HepG2 (cell line): ENCODE measurements at regions not wholly inside any gene's neighbourhood (a gene's known extent, or its start where the extent isn't known, plus 50 kb on each side); places are given as distances from the start of the nearest gene placed in this dataset.

Experiments
- ATAC-seq: fragments of 200-7000 bp; cut with Tn5 transposase; 3 replicates; pipeline ENCODE4 v1.9.1; 2020; ENCODE audit warnings: mild to moderate bottlenecking, moderate library complexity
- BruUV-seq: library from RNA; stranded (reverse); fragments of 400-500 nt; replicated peaks from 2 replicates; lab custom pipeline; 2021; lab: Mats Ljungman, UMichigan
- CTCF ChIA-PET: fragments of 300-600 bp; formaldehyde crosslinking; extraction: SDS; loops from one replicate; lab custom pipeline; 2021; ENCODE audit warnings: low total read pairs, inconsistent platforms, low intra/inter-chr PET ratio; lab: Yijun Ruan, JAX
- POLR2A ChIA-PET: fragments of 350-600 bp; sonication (Branson Sonifier 250); formaldehyde crosslinking; loops from one replicate; lab custom pipeline; 2020; ENCODE audit warnings: antibody characterized with exemption, inconsistent platforms; lab: Yijun Ruan, JAX
- DNase-seq: peaks from one replicate; pipeline ENCODE4 v3.0.0-alpha.2; 2015; ENCODE audit warnings: low spot score
- FAIRE-seq: peaks from 3 replicates; lab custom pipeline; 2011; peaks lifted over from hg19 to GRCh38; lab: Jason Lieb, UNC
- H2AFZ ChIP-seq: one replicate; pipeline ENCODE4 v1.6.1; 2011; ENCODE audit warnings: low read length, inconsistent platforms
- H3K27ac ChIP-seq: fragments of 300-600 bp; 3 replicates; pipeline ENCODE4 v1.8.0; 2011; ENCODE audit warnings: mixed run types, mild to moderate bottlenecking, mixed read lengths, low read length, inconsistent platforms; ENCODE audit not compliant: insufficient read depth; ENCODE audit errors: extremely low read length
- H3K27me3 ChIP-seq, 2 experiments: fragments of 200-600 bp in 1 of 2; 2 replicates in 1 of 2; 3 replicates in 1 of 2; pipeline versions ENCODE4 v1.6.0 to v1.8.0; 2011; ENCODE audit warnings: low read length in 2 of 2, mild to moderate bottlenecking in 2 of 2, moderate library complexity in 2 of 2, inconsistent platforms in 1 of 2; ENCODE audit not compliant: insufficient read depth in 2 of 2, control insufficient read depth in 1 of 2
- H3K36me3 ChIP-seq, 2 experiments: fragments of 200-600 bp in 1 of 2; replicated peaks in 1 of 2; 2 replicates in 1 of 2; 3 replicates in 1 of 2; pipeline versions ENCODE4 v1.5.1 to v1.8.0; 2011; ENCODE audit warnings: low read length in 2 of 2, inconsistent platforms in 1 of 2; ENCODE audit not compliant: insufficient read depth in 2 of 2, control insufficient read depth in 1 of 2
- H3K4me1 ChIP-seq: 2 replicates; pipeline ENCODE4 v1.5.1; 2012; ENCODE audit warnings: low read length, inconsistent platforms; ENCODE audit not compliant: insufficient read depth
- H3K4me2 ChIP-seq: 2 replicates; pipeline ENCODE4 v1.6.0; 2011; ENCODE audit warnings: low read depth, low read length, inconsistent platforms
- H3K4me3 ChIP-seq, 3 experiments: fragments of 200-600 bp in 1 of 3; sonication (generic), shearing (Covaris generic) in 1 of 3; replicated peaks in 1 of 3; 2 replicates each; pipeline ENCODE4 v1.5.1; 2011 to 2016; ENCODE audit warnings: low read length in 3 of 3, inconsistent platforms in 2 of 3, low read depth in 2 of 3, mild to moderate bottlenecking in 2 of 3, control low read depth in 1 of 3, mixed read lengths in 1 of 3; ENCODE audit not compliant: insufficient read depth in 1 of 3
- H3K79me2 ChIP-seq: one replicate; pipeline ENCODE4 v1.6.1; 2011; ENCODE audit warnings: low read length, inconsistent platforms; ENCODE audit not compliant: insufficient read depth
- H3K9ac ChIP-seq: 2 replicates; pipeline ENCODE4 v1.6.0; 2011; ENCODE audit warnings: mild to moderate bottlenecking, low read depth, low read length, inconsistent platforms; ENCODE audit not compliant: insufficient read depth
- H3K9me3 ChIP-seq: 2 replicates; pipeline ENCODE4 v1.5.1; 2012; ENCODE audit warnings: mild to moderate bottlenecking, low read length
- H4K20me1 ChIP-seq: 2 replicates; pipeline ENCODE4 v1.6.0; 2011; ENCODE audit warnings: inconsistent platforms, mild to moderate bottlenecking, low read length, moderate library complexity; ENCODE audit not compliant: insufficient read depth
- ATF1 ChIP-seq: IDR thresholded peaks from 2 replicates; pipeline ENCODE4 v1.6.1; 2016; ENCODE audit warnings: mild to moderate bottlenecking, control low read depth
- BRCA1 ChIP-seq: sonication (generic); formaldehyde crosslinking; IDR thresholded peaks from 2 replicates; pipeline ENCODE4 v1.4.0; 2020; ENCODE audit warnings: missing genetic modification reagents
- ELF4 ChIP-seq: sonication (generic); formaldehyde crosslinking; IDR thresholded peaks from 2 replicates; pipeline ENCODE4 v1.5.0; 2020; ENCODE audit warnings: missing genetic modification reagents, mild to moderate bottlenecking, moderate library complexity, borderline replicate concordance
- HDAC2 ChIP-seq: sonication (generic); formaldehyde crosslinking; IDR thresholded peaks from 2 replicates; pipeline ENCODE4 v1.4.0; 2020; ENCODE audit warnings: missing genetic modification reagents
- KLF11 ChIP-seq: IDR thresholded peaks from 2 replicates; pipeline ENCODE4 v1.6.1; 2016; ENCODE audit warnings: missing compliant biosample characterization
- NFIB ChIP-seq: sonication (generic); formaldehyde crosslinking; IDR thresholded peaks from 2 replicates; pipeline ENCODE4 v1.9.0; 2021; ENCODE audit warnings: missing genetic modification reagents, mild to moderate bottlenecking, borderline replicate concordance
- PITX1 ChIP-seq: sonication (generic); formaldehyde crosslinking; IDR thresholded peaks from 2 replicates; pipeline ENCODE4 v1.5.1; 2020; ENCODE audit warnings: mild to moderate bottlenecking, missing genetic modification reagents
- SNAI1 ChIP-seq: sonication (generic); formaldehyde crosslinking; IDR thresholded peaks from 2 replicates; pipeline ENCODE4 v1.5.0; 2020; ENCODE audit warnings: mild to moderate bottlenecking, missing genetic modification reagents, borderline replicate concordance
- TAF1 ChIP-seq: sonication (generic); formaldehyde crosslinking; IDR thresholded peaks from 2 replicates; pipeline ENCODE4 v1.4.0; 2020; ENCODE audit warnings: missing genetic modification reagents
- YEATS4 ChIP-seq: sonication (generic); formaldehyde crosslinking; IDR thresholded peaks from 2 replicates; pipeline ENCODE4 v1.4.0; 2020; ENCODE audit warnings: missing genetic modification reagents, borderline replicate concordance
- ZKSCAN1 ChIP-seq: fragments of 150-350 bp; IDR thresholded peaks from 2 replicates; pipeline ENCODE4 v1.6.1; 2014; ENCODE audit warnings: low read length
- ZNF609 ChIP-seq: sonication (generic); formaldehyde crosslinking; IDR thresholded peaks from 2 replicates; pipeline ENCODE4 v1.4.0; 2020; ENCODE audit warnings: mild to moderate bottlenecking, missing genetic modification reagents, borderline replicate concordance
- ZNF737 ChIP-seq: sonication (generic); formaldehyde crosslinking; IDR thresholded peaks from 2 replicates; pipeline ENCODE4 v1.5.0; 2020; ENCODE audit warnings: missing genetic modification reagents, mild to moderate bottlenecking, borderline replicate concordance
- ZSCAN20 ChIP-seq: sonication (generic); formaldehyde crosslinking; IDR thresholded peaks from 2 replicates; pipeline ENCODE4 v1.4.0; 2020; ENCODE audit warnings: missing genetic modification reagents, mild to moderate bottlenecking, borderline replicate concordance
- WGBS: methylation state at CpG from one replicate; pipeline ENCODE4 v1.1.6; 2017; ENCODE audit warnings: low lambda C conversion rate; 5-methylcytosine and 5-hydroxymethylcytosine counted together
- in situ Hi-C: cut with HindIII; loops from 2 replicates; pipeline ENCODE4 v1.10.0; 2017; ENCODE audit warnings: low pct_unique_long_range_greater_than_20kb; ENCODE audit not compliant: extremely low pct_ligation_motif_present
- intact Hi-C: fragments of 100-400 bp; cut with micrococcal nuclease; formaldehyde crosslinking; loops from one replicate; pipeline ENCODE4 v1.10.0; 2022; ENCODE audit not compliant: unreplicated experiment

GRCh38 chr2:182598626-182599025, 117.4 kb upstream of the DNAJC10 start (continued):
- no peak for TF ChIP-seq BRCA1 (CRISPR knock-in tag)
- no peak for TF ChIP-seq ELF4 (CRISPR knock-in tag)

- H3K27ac ChIP-seq = no peak overlapping the region
- no peak overlapping the region for H3K9ac ChIP-seq
- no TSS peak for BruUV-seq
- no peak overlapping the region for H3K4me3 ChIP-seq
- ATAC-seq (no peak), FAIRE-seq (no peak)
- H3K9me3 ChIP-seq = no peaks in the 10 kb centered on the region
- H3K4me2 ChIP-seq = no peak overlapping the region
- CTCF ChIA-PET = no interaction called here
- H3K36me3 ChIP-seq = no peaks in the 10 kb centered on the region
- in situ Hi-C loops (no loop called here), intact Hi-C loops (no loop called here)
- no peaks in the 10 kb centered on the region for H4K20me1 ChIP-seq
- POLR2A ChIA-PET = no interaction called here
- WGBS = 25% methylated on average over 4 of the region's 4 CpGs
- no peak for TF ChIP-seq TAF1 (CRISPR knock-in tag)
- no peak for TF ChIP-seq ATF1 (CRISPR knock-in tag)
- TF ChIP-seq ZSCAN20 (CRISPR knock-in tag) = no peak
- TF ChIP-seq HDAC2 = no peak
- no peak for TF ChIP-seq YEATS4
- TF ChIP-seq ZNF609 (CRISPR knock-in tag) = no peak
- no peak for TF ChIP-seq ZNF737 (CRISPR knock-in tag)
- no peak for TF ChIP-seq ZKSCAN1
- no peak for TF ChIP-seq NFIB
- no peak for TF ChIP-seq KLF11
- no peak for TF ChIP-seq PITX1 (CRISPR knock-in tag)
- no peak for TF ChIP-seq SNAI1 (CRISPR knock-in tag)
- TF ChIP-seq, all 625 proteins: peak for 0
- Histone ChIP-seq H2AFZ (no peak overlapping the region), H3K4me1 (no peaks in the 10 kb centered on the region), H3K79me2 (no peaks in the 10 kb centered on the region), H3K27me3 (no peaks in the 10 kb centered on the region)
- DNase-seq = no peak
Observed at GRCh38 chr2:182605166-182605565, 110.9 kb upstream of the DNAJC10 start.
